WERI-Rb-1 (cell line): ENCODE measurements at regions not wholly inside any gene's neighbourhood (a gene's known extent, or its start where the extent isn't known, plus 50 kb on each side); places are given as distances from the start of the nearest gene placed in this dataset.

ENCODE experiments used
- DNase-seq: peaks from one replicate; pipeline ENCODE4 v3.0.0-alpha.2; 2020
- H3K27ac ChIP-seq: fragments of 250-450 bp; sonication (Bioruptor Pico); 2 replicates; pipeline ENCODE4 v1.5.1; 2020; ENCODE audit warnings: mild to moderate bottlenecking, moderate library complexity
- H3K27me3 ChIP-seq: fragments of 250-450 bp; sonication (Bioruptor Pico); 2 replicates; pipeline ENCODE4 v1.5.1; 2021; ENCODE audit warnings: mild to moderate bottlenecking, low read depth, moderate library complexity; ENCODE audit not compliant: insufficient read depth, severe bottlenecking
- H3K36me3 ChIP-seq: fragments of 250-450 bp; sonication (Bioruptor Pico); 2 replicates; pipeline ENCODE4 v1.5.1; 2020; ENCODE audit warnings: mild to moderate bottlenecking, moderate library complexity
- H3K4me3 ChIP-seq: 2 replicates; pipeline ENCODE4 v1.5.1; 2011; ENCODE audit warnings: low read depth, mild to moderate bottlenecking, control low read depth, low read length
- H3K9me3 ChIP-seq: fragments of 250-450 bp; sonication (Bioruptor Pico); 2 replicates; pipeline ENCODE4 v1.5.1; 2021; ENCODE audit warnings: mild to moderate bottlenecking, moderate library complexity; ENCODE audit not compliant: severe bottlenecking
- CTCF ChIP-seq: IDR thresholded peaks from 2 replicates; pipeline ENCODE4 v1.5.1; 2011; ENCODE audit warnings: low read depth, mild to moderate bottlenecking, control low read depth, inconsistent platforms, low read length

GRCh38 chr5:61966997-61967396 is 339.0 kb upstream of the KIF2A start:
- H3K9me3 ChIP-seq, result no peaks in the 10 kb centered on the region
- no peak for TF ChIP-seq CTCF
- H3K4me3 ChIP-seq, result no peak overlapping the region
- peaks cover 12% of the 10 kb centered on the region for H3K27me3 ChIP-seq
- no peaks in the 10 kb centered on the region for H3K36me3 ChIP-seq
- H3K27ac ChIP-seq, result no peak overlapping the region
- DNase-seq, result no peak

GRCh38 chr5:61967681-61968080 is 338.3 kb upstream of the KIF2A start:
- Histone ChIP-seq H3K9me3 (no peaks in the 10 kb centered on the region), H3K36me3 (no peaks in the 10 kb centered on the region), H3K27me3 (peaks cover 15% of the 10 kb centered on the region), H3K4me3 (no peak overlapping the region), H3K27ac (no peak overlapping the region)
- DNase-seq, result no peak
- no peak for TF ChIP-seq CTCF

GRCh38 chr5:61969347-61969746 is 336.7 kb upstream of the KIF2A start:
- no peak for DNase-seq
- Histone ChIP-seq H3K27ac (no peak overlapping the region), H3K4me3 (no peak overlapping the region), H3K27me3 (peaks cover 15% of the 10 kb centered on the region), H3K9me3 (no peaks in the 10 kb centered on the region), H3K36me3 (no peaks in the 10 kb centered on the region)
- no peak for TF ChIP-seq CTCF

- H3K27ac ChIP-seq, result no peak overlapping the region
- no peak for DNase-seq
- H3K36me3 ChIP-seq, result no peaks in the 10 kb centered on the region
- no peak for TF ChIP-seq CTCF
- peaks cover 15% of the 10 kb centered on the region for H3K27me3 ChIP-seq
- H3K9me3 ChIP-seq, result no peaks in the 10 kb centered on the region
- no peak overlapping the region for H3K4me3 ChIP-seq
These were observed 336.3 kb upstream of the KIF2A start for GRCh38 chr5:61969755-61970154.

- H3K27me3 ChIP-seq, result peaks cover 15% of the 10 kb centered on the region
- no peak for DNase-seq
- no peaks in the 10 kb centered on the region for H3K9me3 ChIP-seq
- H3K27ac ChIP-seq, result no peak overlapping the region
- TF ChIP-seq CTCF, result no peak
- H3K4me3 ChIP-seq, result no peak overlapping the region
- no peaks in the 10 kb centered on the region for H3K36me3 ChIP-seq
These were observed 335.8 kb upstream of the KIF2A start for GRCh38 chr5:61970218-61970617.

GRCh38 chr5:61974680-61975079 is 331.3 kb upstream of the KIF2A start:
- no peaks in the 10 kb centered on the region for H3K36me3 ChIP-seq
- peaks cover 3% of the 10 kb centered on the region for H3K27me3 ChIP-seq
- H3K27ac ChIP-seq, result no peak overlapping the region
- H3K4me3 ChIP-seq, result no peak overlapping the region
- no peak for DNase-seq
- TF ChIP-seq CTCF, result no peak
- H3K9me3 ChIP-seq, result no peaks in the 10 kb centered on the region
